HG03066 (cell line): ENCODE measurements at regions not wholly inside any gene's neighbourhood (a gene's known extent, or its start where the extent isn't known, plus 50 kb on each side); places are given as distances from the start of the nearest gene placed in this dataset.
"Not testable (repeated sequence)": the region's sequence is repeated elsewhere in the genome, so short reads cannot be mapped to it uniquely, and the experiment has no call there.

Experiments
- ATAC-seq: cut with Tn5 transposase; IDR thresholded peaks from one replicate; pipeline ENCODE4 v1.9.1; 2021; ENCODE audit warnings: low read depth; ENCODE audit not compliant: unreplicated experiment

GRCh38 chr2:147173189-147173581 is 671.6 kb upstream of the ACVR2A start:
- ATAC-seq, result no peak

- no peak for ATAC-seq
Observed at GRCh38 chr2:147172493-147173188, 672.2 kb upstream of the ACVR2A start.

- ATAC-seq, result no peak
Observed at GRCh38 chr2:147171941-147172340, 672.9 kb upstream of the ACVR2A start.

- ATAC-seq, result no peak
Observed at GRCh38 chr2:147170932-147171331, 673.9 kb upstream of the ACVR2A start.

GRCh38 chr2:147165697-147166382 is 679.0 kb upstream of the ACVR2A start:
- no peak for ATAC-seq

- ATAC-seq, result no peak
Observed at GRCh38 chr2:147164563-147164962, 680.3 kb upstream of the ACVR2A start.

- no peak for ATAC-seq
Observed at GRCh38 chr2:147161746-147162145, 683.1 kb upstream of the ACVR2A start.

- no peak for ATAC-seq
Observed at GRCh38 chr2:147156970-147157369, 687.9 kb upstream of the ACVR2A start.

- no peak for ATAC-seq
Observed at GRCh38 chr2:147150241-147150635, 694.6 kb upstream of the ACVR2A start.

- ATAC-seq, result no peak
Observed at GRCh38 chr2:147149575-147150240, 695.1 kb upstream of the ACVR2A start.

GRCh38 chr2:147147802-147148201 is 697.0 kb upstream of the ACVR2A start:
- no peak for ATAC-seq

GRCh38 chr2:147141930-147142329 is 702.9 kb upstream of the ACVR2A start:
- ATAC-seq, result no peak

- ATAC-seq, result not testable (repeated sequence)
Observed at GRCh38 chr2:147139732-147140131, 705.1 kb upstream of the ACVR2A start.

GRCh38 chr2:147137711-147138110 is 707.1 kb upstream of the ACVR2A start:
- no peak for ATAC-seq

GRCh38 chr2:147135376-147135775 is 709.5 kb upstream of the ACVR2A start:
- ATAC-seq, result no peak

- ATAC-seq, result no peak
Observed at GRCh38 chr2:147133286-147133908, 711.4 kb upstream of the ACVR2A start.

GRCh38 chr2:147125145-147125544 is 719.7 kb upstream of the ACVR2A start:
- no peak for ATAC-seq

- no peak for ATAC-seq
Observed at GRCh38 chr2:147122944-147123343, 721.9 kb upstream of the ACVR2A start.

GRCh38 chr2:147110962-147111361 is 733.9 kb upstream of the ACVR2A start:
- ATAC-seq, result no peak

- ATAC-seq, result no peak
Observed at GRCh38 chr2:147110317-147110716, 734.5 kb upstream of the ACVR2A start.

GRCh38 chr2:147109291-147109690 is 735.5 kb upstream of the ACVR2A start:
- ATAC-seq, result no peak
